WTC11 (cell line): ENCODE measurements at regions not wholly inside any gene's neighbourhood (a gene's known extent, or its start where the extent isn't known, plus 50 kb on each side); places are given as distances from the start of the nearest gene placed in this dataset.

Experiments
- ATAC-seq: fragments of 200-7000 bp; cut with Tn5 transposase; 2 replicates; pipeline ENCODE4 v1.10.0; 2021; ENCODE audit warnings: mild to moderate bottlenecking, moderate library complexity
- CTCF ChIA-PET: fragments of 300-600 bp; sonication (Branson Sonifier 250); formaldehyde crosslinking; loops from one replicate; lab custom pipeline; 2021; ENCODE audit warnings: antibody characterized with exemption; lab: Charles Lee
- POLR2A ChIA-PET: fragments of 350-600 bp; sonication (Branson Sonifier 250); formaldehyde crosslinking; loops from one replicate; lab custom pipeline; 2021; ENCODE audit warnings: antibody characterized with exemption; lab: Charles Lee
- DNase-seq: peaks from one replicate; pipeline ENCODE4 v3.0.0; 2021; ENCODE audit warnings: low spot score
- H3K27ac Mint-ChIP-seq: 2 replicates; pipeline ENCODE4 v1.8.0; 2021; ENCODE audit warnings: mixed read lengths
- H3K27me3 Mint-ChIP-seq: 2 replicates; pipeline ENCODE4 v1.8.0; 2021; ENCODE audit warnings: low read depth, mild to moderate bottlenecking, moderate library complexity, mixed read lengths
- H3K36me3 Mint-ChIP-seq: 2 replicates; pipeline ENCODE4 v1.8.0; 2021; ENCODE audit warnings: mixed read lengths
- H3K4me1 Mint-ChIP-seq: 2 replicates; pipeline ENCODE4 v1.8.0; 2022; ENCODE audit warnings: mixed read lengths
- H3K4me3 Mint-ChIP-seq: 2 replicates; pipeline ENCODE4 v1.8.0; 2021; ENCODE audit warnings: mild to moderate bottlenecking, moderate library complexity, mixed read lengths
- H3K9me3 Mint-ChIP-seq: 2 replicates; pipeline ENCODE4 v1.8.0; 2021; ENCODE audit warnings: mixed read lengths
- AFF4 ChIP-seq: sonication (generic); formaldehyde crosslinking; IDR thresholded peaks from 2 replicates; pipeline ENCODE4 v1.8.1; 2023; ENCODE audit warnings: mild to moderate bottlenecking, missing genetic modification reagents, borderline replicate concordance
- CDX4 ChIP-seq: fragments of 250-450 bp; sonication (Bioruptor Pico); IDR thresholded peaks from 2 replicates; pipeline ENCODE4 v1.9.0; 2021; ENCODE audit warnings: moderate library complexity, mild to moderate bottlenecking, inconsistent platforms, borderline replicate concordance
- ELF4 ChIP-seq: sonication (generic); formaldehyde crosslinking; IDR thresholded peaks from 2 replicates; pipeline ENCODE4 v1.8.1; 2022; ENCODE audit warnings: low read depth, mild to moderate bottlenecking, moderate library complexity, missing genetic modification reagents
- NR1H2 ChIP-seq: sonication (generic); formaldehyde crosslinking; IDR thresholded peaks from 2 replicates; pipeline ENCODE4 v1.9.0; 2021; ENCODE audit warnings: mild to moderate bottlenecking, moderate library complexity, missing genetic modification reagents
- NR2C2 ChIP-seq: sonication (generic); formaldehyde crosslinking; IDR thresholded peaks from 2 replicates; pipeline ENCODE4 v1.8.0; 2022; ENCODE audit warnings: mild to moderate bottlenecking, missing genetic modification reagents
- SMAD4 ChIP-seq: sonication (generic); formaldehyde crosslinking; IDR thresholded peaks from 2 replicates; pipeline ENCODE4 v1.8.0; 2022; ENCODE audit warnings: mild to moderate bottlenecking, missing genetic modification reagents
- STAT6 ChIP-seq: sonication (generic); formaldehyde crosslinking; conservative IDR thresholded peaks from 2 replicates; pipeline ENCODE4 v1.8.1; 2023; ENCODE audit warnings: mild to moderate bottlenecking, low read depth, missing genetic modification reagents, moderate library complexity
- TEAD4 ChIP-seq: sonication (generic); formaldehyde crosslinking; IDR thresholded peaks from 2 replicates; pipeline ENCODE4 v1.8.0; 2022; ENCODE audit warnings: mild to moderate bottlenecking, missing genetic modification reagents
- USF1 ChIP-seq: sonication (generic); formaldehyde crosslinking; IDR thresholded peaks from 2 replicates; pipeline ENCODE4 v1.8.0; 2022; ENCODE audit warnings: mild to moderate bottlenecking, missing genetic modification reagents
- ZNF121 ChIP-seq: sonication (generic); formaldehyde crosslinking; IDR thresholded peaks from 2 replicates; pipeline ENCODE4 v1.8.0; 2023; ENCODE audit warnings: missing genetic modification reagents
- ZNF138 ChIP-seq: sonication (generic); formaldehyde crosslinking; conservative IDR thresholded peaks from 2 replicates; pipeline ENCODE4 v1.8.1; 2022; ENCODE audit warnings: mild to moderate bottlenecking, moderate library complexity, missing genetic modification reagents
- ZNF281 ChIP-seq: sonication (generic); formaldehyde crosslinking; IDR thresholded peaks from 2 replicates; pipeline ENCODE4 v1.8.0; 2023; ENCODE audit warnings: mild to moderate bottlenecking, missing genetic modification reagents
- ZNF425 ChIP-seq: fragments of 250-450 bp; sonication (Bioruptor Pico); conservative IDR thresholded peaks from 2 replicates; pipeline ENCODE4 v1.9.0; 2021; ENCODE audit warnings: mild to moderate bottlenecking
- ZNF512 ChIP-seq: sonication (generic); formaldehyde crosslinking; IDR thresholded peaks from 2 replicates; pipeline ENCODE4 v1.8.1; 2022; ENCODE audit warnings: missing genetic modification reagents, borderline replicate concordance
- ZNF532 ChIP-seq: fragments of 250-450 bp; sonication (Bioruptor Pico); IDR thresholded peaks from 2 replicates; pipeline ENCODE4 v1.9.0; 2021; ENCODE audit warnings: mild to moderate bottlenecking, borderline replicate concordance

GRCh38 chr21:14614287-14614686 lies 68.2 kb upstream of the SAMSN1 start (continued):
- TF ChIP-seq ZNF425 (CRISPR knock-in tag) = no peak
- no peak for TF ChIP-seq TEAD4
- no peak for TF ChIP-seq SMAD4 (CRISPR knock-in tag)
- no peak for TF ChIP-seq USF1

GRCh38 chr21:14613486-14614224 lies 67.5 kb upstream of the SAMSN1 start:
- POLR2A ChIA-PET = interaction anchor here (0.6 kb wide), 1 partner anchor 33 kb away, joined by 4 read pairs; no protein-coding TSS in a partner anchor
- Mint-ChIP-seq H3K27me3 (no peaks in the 10 kb centered on the region), H3K27ac (0 out of 2 replicates have a peak overlapping the region, but pooled peaks have one; percentile 19), H3K9me3 (peaks cover 26% of the 10 kb centered on the region), H3K36me3 (peaks cover 27% of the 10 kb centered on the region), H3K4me1 (peaks cover 70% of the 10 kb centered on the region), H3K4me3 (no peak overlapping the region)
- ATAC-seq (no peak), DNase-seq (no peak)
- CTCF ChIA-PET = no interaction called here
- TF ChIP-seq ZNF121 (no peak), ZNF512 (CRISPR knock-in tag) (no peak), ZNF138 (CRISPR knock-in tag) (no peak), AFF4 (no peak), CDX4 (CRISPR knock-in tag) (no peak), STAT6 (CRISPR knock-in tag) (no peak), NR2C2 (CRISPR knock-in tag) (no peak), NR1H2 (CRISPR knock-in tag) (no peak), ZNF281 (CRISPR knock-in tag) (no peak), ZNF532 (CRISPR knock-in tag) (no peak), ELF4 (CRISPR knock-in tag) (no peak)
